ENCODE measurements at regions not wholly inside any gene's neighbourhood (a gene's known extent, or its start where the extent isn't known, plus 50 kb on each side); places are given as distances from the start of the nearest gene placed in this dataset.

DNA sequence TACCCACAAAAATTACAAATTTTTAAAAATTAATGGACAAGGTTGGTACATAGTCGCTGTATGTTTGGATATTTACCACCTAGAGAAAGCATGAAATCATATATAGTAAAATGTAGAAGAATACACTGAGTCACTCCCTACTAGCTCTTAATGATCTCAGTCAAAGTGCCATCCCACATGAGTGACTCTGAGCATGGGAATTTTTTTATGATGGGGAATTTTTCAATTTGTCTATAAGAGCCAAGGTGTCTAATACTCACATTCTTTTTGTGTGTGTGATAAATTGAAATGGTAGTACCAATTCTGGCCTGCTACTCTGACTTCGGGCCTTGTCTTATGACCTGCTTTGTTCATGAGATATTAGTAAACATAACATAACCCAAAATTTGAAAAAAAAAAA is 483.2 kb downstream of the CDH10 start:
- TF ChIP-seq CTCF (IDR thresholded peaks at IDR 0.05), result no peak

DNA sequence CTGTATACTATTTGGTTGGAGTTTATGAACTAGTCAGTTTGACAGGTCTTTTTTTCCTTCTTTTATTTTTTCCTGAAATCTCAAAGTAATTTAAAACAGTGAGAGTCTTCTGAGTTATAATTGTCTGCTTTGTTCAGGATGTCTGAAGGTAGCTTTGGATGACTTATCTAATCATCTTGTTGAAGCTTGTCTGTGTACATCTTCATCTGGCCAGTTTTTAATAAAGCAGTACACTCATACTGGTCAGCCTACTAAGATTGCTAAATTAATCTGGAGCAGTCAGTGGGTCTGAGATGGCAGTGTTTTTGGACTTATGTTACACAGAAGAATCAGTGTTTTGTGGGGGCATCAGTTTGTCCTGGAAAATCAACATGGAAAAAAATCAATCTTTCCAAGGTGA is 482.4 kb downstream of the CDH10 start:
- TF ChIP-seq CTCF (IDR thresholded peaks at IDR 0.05), result no peak

DNA sequence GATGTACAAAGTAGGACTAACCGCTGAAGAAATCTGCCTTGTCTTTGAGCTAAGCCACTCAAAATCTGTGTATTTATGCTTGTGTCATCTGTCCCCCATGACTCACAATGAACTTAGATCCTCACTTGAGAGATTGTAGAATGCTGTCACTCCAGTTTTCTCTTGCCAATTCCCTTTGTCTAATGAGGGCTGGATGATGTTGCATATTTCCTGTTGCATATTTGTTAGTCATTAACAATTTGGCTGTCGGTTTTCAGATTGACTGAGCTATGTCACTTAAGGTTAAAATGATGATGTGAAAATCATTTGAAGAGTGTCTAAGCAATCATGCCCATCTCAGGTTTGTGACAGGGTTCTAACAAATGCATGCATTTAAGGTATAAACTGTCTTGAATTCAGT is 481.7 kb downstream of the CDH10 start:
- TF ChIP-seq CTCF (IDR thresholded peaks at IDR 0.05), result no peak

DNA sequence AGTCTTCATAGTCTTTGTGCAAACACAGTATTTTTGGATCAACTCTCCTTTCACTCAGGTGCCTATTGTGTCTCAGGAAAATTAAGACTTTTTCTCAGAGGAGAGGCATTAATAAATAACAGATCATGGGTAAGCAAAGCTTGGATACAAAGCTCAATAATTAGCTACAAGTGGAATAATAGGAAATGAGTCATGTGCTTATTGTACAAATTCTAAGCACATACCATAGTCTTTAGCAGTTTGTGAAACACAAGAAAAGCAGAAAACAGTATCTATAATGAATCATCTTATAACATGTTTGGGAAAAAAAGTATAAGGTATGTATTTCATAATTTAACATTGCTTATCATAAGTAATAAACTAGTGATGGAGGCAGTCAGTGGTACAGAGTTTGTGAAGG is 477.0 kb downstream of the CDH10 start:
- TF ChIP-seq CTCF (IDR thresholded peaks at IDR 0.05), result no peak

DNA sequence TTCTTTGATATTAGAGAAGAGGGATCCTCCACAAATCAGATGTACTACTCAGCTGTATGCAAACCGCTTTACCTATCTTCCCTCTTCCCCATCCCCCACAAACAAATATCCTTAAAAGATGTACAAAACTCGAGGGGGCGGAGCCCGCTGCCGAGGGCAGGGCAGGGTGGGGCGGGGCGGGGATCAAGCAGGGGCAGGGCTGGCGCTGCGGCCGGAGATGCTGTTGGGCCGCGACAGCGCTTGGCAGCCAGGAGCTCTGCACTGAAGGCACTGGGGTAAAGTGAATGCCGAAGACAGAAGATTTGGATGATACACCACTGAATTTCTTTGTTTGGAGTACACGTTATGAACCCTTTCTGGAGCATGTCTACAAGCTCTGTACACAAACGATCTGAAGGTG is 474.8 kb downstream of the CDH10 start:
- TF ChIP-seq CTCF (IDR thresholded peaks at IDR 0.05), result no peak

- TF ChIP-seq CTCF (IDR thresholded peaks at IDR 0.05), result no peak
Measured at GRCh38 chr5:24177821-24178220, 467.0 kb downstream of the CDH10 start.

GRCh38 chr5:24183981-24184380 is 460.8 kb downstream of the CDH10 start:
- TF ChIP-seq CTCF (IDR thresholded peaks at IDR 0.05), result no peak

DNA sequence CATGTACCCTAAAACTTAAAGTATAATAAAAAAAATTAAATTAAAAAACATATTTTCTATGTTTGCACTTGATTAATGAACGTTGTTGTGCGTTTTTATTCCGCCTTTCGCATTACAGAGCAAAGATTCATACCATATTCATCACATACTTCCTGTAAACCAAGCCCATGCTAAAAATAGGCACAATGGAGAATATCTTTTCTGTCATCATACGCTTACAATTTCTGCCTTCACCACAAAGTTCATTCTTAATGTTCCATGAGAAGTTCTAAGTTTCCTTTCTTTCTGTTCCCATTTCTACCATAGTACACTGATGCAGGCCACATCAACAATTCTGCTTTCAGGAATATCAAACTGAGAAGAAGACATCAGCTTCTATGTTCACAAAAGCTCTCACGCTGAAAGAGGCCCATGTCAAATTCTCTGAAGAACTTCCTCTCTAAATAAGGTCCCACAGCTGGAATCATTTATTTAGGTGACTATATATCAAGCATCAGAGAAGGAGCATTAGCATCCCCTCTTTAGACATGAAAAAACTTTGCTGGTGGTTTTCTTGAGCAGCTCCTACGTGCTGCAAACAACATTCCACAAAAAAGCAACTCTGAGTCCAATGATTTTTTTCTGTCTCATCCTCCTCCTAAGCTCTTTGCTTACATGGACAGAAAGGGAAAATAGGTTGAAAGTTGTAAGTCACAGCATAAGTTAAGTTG is 456.4 kb downstream of the CDH10 start:
- no peak for TF ChIP-seq CTCF (IDR thresholded peaks at IDR 0.05)

Measured in LNCAP (cell line).